ENCODE measurements at regions not wholly inside any gene's neighbourhood (a gene's known extent, or its start where the extent isn't known, plus 50 kb on each side); places are given as distances from the start of the nearest gene placed in this dataset.

DNA sequence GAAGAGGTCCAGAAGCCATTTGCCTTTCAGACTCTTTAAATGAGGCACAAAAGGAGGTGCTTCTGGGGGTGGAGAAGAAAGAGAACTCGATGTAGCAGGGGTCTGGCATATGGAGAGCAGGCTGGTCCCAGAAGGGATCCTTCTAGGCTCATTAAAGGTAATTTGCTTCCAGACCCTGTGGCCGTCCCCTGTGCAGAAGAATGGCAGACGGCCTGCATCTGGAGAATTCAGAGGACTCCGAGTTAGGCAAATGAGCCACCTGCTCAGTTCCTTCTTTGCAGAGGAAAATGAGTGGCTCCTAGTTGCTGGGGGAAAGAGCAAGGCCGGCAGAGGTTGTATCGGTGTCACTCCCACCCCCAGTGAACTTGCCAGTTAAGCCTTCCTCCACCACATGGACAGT, 73.8 kb upstream of the FAM180A start:
- Histone ChIP-seq H3K9me3 (no peaks in the 10 kb centered on the region), H3K4me3 (ENCODE audit: low read depth, low read length) (no peak overlapping the region), H3K27me3 (replicated peaks; ENCODE audit: control insufficient read depth, insufficient read depth, low read length) (no peaks in the 10 kb centered on the region), H3K4me1 (peaks cover 6% of the 10 kb centered on the region; the same call in 1 of the 2 replicates), H3K36me3 (ENCODE audit: control insufficient read depth, insufficient read depth, low read length) (no peaks in the 10 kb centered on the region)
- H3K4me1 Mint-ChIP-seq (ENCODE audit: low read depth, unreplicated experiment), result peaks cover 12% of the 10 kb centered on the region
- no peak for TF ChIP-seq CTCF (IDR thresholded peaks at IDR 0.05; ENCODE audit: insufficient read depth in 1 of 2, low read depth in 1 of 2, low read length in 1 of 2, severe bottlenecking in 1 of 2, unreplicated experiment in 1 of 2)
- DNase-seq, result no peak
- CTCF ChIA-PET, result no interaction called here
- POLR2A ChIA-PET, result no interaction called here
- intact Hi-C loops (cut with micrococcal nuclease; ENCODE audit: unreplicated experiment), result no loop called here
- no peak overlapping the region for H3K4me3 Mint-ChIP-seq (ENCODE audit: unreplicated experiment)
- H3K36me3 Mint-ChIP-seq (ENCODE audit: insufficient read depth, unreplicated experiment), result no peaks in the 10 kb centered on the region
- no peaks in the 10 kb centered on the region for H3K9me3 Mint-ChIP-seq (ENCODE audit: unreplicated experiment)
- no peak overlapping the region for H3K27ac Mint-ChIP-seq (ENCODE audit: unreplicated experiment)
- no TSS peak for BruUV-seq (replicated peaks)
- no peaks in the 10 kb centered on the region for H3K27me3 Mint-ChIP-seq (ENCODE audit: insufficient read depth, unreplicated experiment)

DNA sequence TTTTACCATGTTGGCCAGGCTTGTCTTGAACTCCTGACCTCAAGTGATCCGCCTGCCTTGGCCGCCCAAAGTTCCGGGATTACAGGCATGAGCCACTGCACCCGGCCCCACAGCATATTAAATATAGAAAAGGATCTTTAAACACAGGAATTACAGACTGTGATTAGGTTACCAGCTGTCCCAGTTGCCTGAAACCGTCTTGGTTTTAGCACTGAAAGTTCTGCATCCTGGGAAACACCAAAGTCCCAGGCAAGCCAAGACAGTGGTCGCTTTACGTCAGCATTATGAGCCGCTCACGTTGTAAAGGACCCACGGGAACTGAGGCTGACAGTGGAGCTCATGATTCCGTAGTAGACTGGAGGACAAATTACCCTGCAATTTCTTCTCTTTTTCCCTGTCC, 69.0 kb upstream of the FAM180A start:
- no peaks in the 10 kb centered on the region for H3K9me3 ChIP-seq
- H3K27me3 Mint-ChIP-seq (ENCODE audit: insufficient read depth, unreplicated experiment), result no peaks in the 10 kb centered on the region
- no peak for TF ChIP-seq CTCF (IDR thresholded peaks at IDR 0.05; ENCODE audit: insufficient read depth in 1 of 2, low read depth in 1 of 2, low read length in 1 of 2, severe bottlenecking in 1 of 2, unreplicated experiment in 1 of 2)
- ChIA-PET POLR2A (no interaction called here), CTCF (no interaction called here)
- no peak overlapping the region for H3K27ac Mint-ChIP-seq (ENCODE audit: unreplicated experiment)
- no peaks in the 10 kb centered on the region for H3K4me1 Mint-ChIP-seq (ENCODE audit: low read depth, unreplicated experiment)
- DNase-seq, result no peak
- BruUV-seq (replicated peaks), result no TSS peak
- H3K27me3 ChIP-seq (replicated peaks; ENCODE audit: control insufficient read depth, insufficient read depth, low read length), result no peaks in the 10 kb centered on the region
- intact Hi-C loops (cut with micrococcal nuclease; ENCODE audit: unreplicated experiment), result no loop called here
- H3K9me3 Mint-ChIP-seq (ENCODE audit: unreplicated experiment), result no peaks in the 10 kb centered on the region
- no peak overlapping the region for H3K4me3 Mint-ChIP-seq (ENCODE audit: unreplicated experiment)
- H3K4me1 ChIP-seq, result no peaks in the 10 kb centered on the region
- H3K36me3 ChIP-seq (ENCODE audit: control insufficient read depth, insufficient read depth, low read length), result no peaks in the 10 kb centered on the region
- H3K36me3 Mint-ChIP-seq (ENCODE audit: insufficient read depth, unreplicated experiment), result no peaks in the 10 kb centered on the region
- no peak overlapping the region for H3K4me3 ChIP-seq (ENCODE audit: low read depth, low read length)

GRCh38 chr7:135815033-135815432, 66.4 kb upstream of the FAM180A start:
- Mint-ChIP-seq H3K27me3 (ENCODE audit: insufficient read depth, unreplicated experiment) (no peaks in the 10 kb centered on the region), H3K27ac (ENCODE audit: unreplicated experiment) (no peak overlapping the region), H3K4me1 (ENCODE audit: low read depth, unreplicated experiment) (no peaks in the 10 kb centered on the region), H3K4me3 (ENCODE audit: unreplicated experiment) (no peak overlapping the region), H3K9me3 (ENCODE audit: unreplicated experiment) (no peaks in the 10 kb centered on the region), H3K36me3 (ENCODE audit: insufficient read depth, unreplicated experiment) (no peaks in the 10 kb centered on the region)
- H3K27me3 ChIP-seq (replicated peaks; ENCODE audit: control insufficient read depth, insufficient read depth, low read length), result no peaks in the 10 kb centered on the region
- CTCF ChIA-PET, result no interaction called here
- H3K9me3 ChIP-seq, result no peaks in the 10 kb centered on the region
- H3K4me3 ChIP-seq (ENCODE audit: low read depth, low read length), result no peak overlapping the region
- POLR2A ChIA-PET, result no interaction called here
- H3K36me3 ChIP-seq (ENCODE audit: control insufficient read depth, insufficient read depth, low read length), result no peaks in the 10 kb centered on the region
- no TSS peak for BruUV-seq (replicated peaks)
- TF ChIP-seq CTCF (IDR thresholded peaks at IDR 0.05; ENCODE audit: insufficient read depth in 1 of 2, low read depth in 1 of 2, low read length in 1 of 2, severe bottlenecking in 1 of 2, unreplicated experiment in 1 of 2), result no peak
- intact Hi-C loops (cut with micrococcal nuclease; ENCODE audit: unreplicated experiment), result no loop called here
- no peaks in the 10 kb centered on the region for H3K4me1 ChIP-seq
- DNase-seq, result no peak

All from Caco-2 (cell line).